Fibroblast of lung (primary cell): ENCODE measurements at regions not wholly inside any gene's neighbourhood (a gene's known extent, or its start where the extent isn't known, plus 50 kb on each side); places are given as distances from the start of the nearest gene placed in this dataset.

ENCODE experiments used
- DNase-seq, 2 donors: peaks; one replicate each; pipeline versions ENCODE4 v3.0.0 to v3.0.0-alpha.2; 2010; ENCODE audit warnings: low read depth in 2 of 2
- H2AFZ ChIP-seq: 2 replicates; pipeline ENCODE4 v1.5.1; 2012; ENCODE audit warnings: low read length, control low read depth, inconsistent platforms
- H3K27ac ChIP-seq: 2 replicates; pipeline ENCODE4 v1.5.1; 2011; ENCODE audit warnings: low read length, control low read depth; ENCODE audit not compliant: insufficient read depth
- H3K27me3 ChIP-seq: 2 replicates; pipeline ENCODE4 v1.5.1; 2011; ENCODE audit warnings: mild to moderate bottlenecking, low read length; ENCODE audit not compliant: control insufficient read depth, insufficient read depth
- H3K36me3 ChIP-seq: 2 replicates; pipeline ENCODE4 v1.5.1; 2011; ENCODE audit warnings: low read length; ENCODE audit not compliant: control insufficient read depth, insufficient read depth
- H3K4me1 ChIP-seq: 2 replicates; pipeline ENCODE4 v1.5.1; 2011; ENCODE audit warnings: low read length; ENCODE audit not compliant: control insufficient read depth, insufficient read depth; ENCODE audit errors: extremely low read depth
- H3K4me2 ChIP-seq: 2 replicates; pipeline ENCODE4 v1.5.1; 2011; ENCODE audit warnings: low read length, control low read depth; ENCODE audit not compliant: insufficient read depth; ENCODE audit errors: extremely low read depth
- H3K4me3 ChIP-seq, 4 experiments: fragments of 200-600 bp in 1 of 4; sonication (generic) in 1 of 4; replicated peaks in 1 of 4; 2 replicates each; pipeline ENCODE4 v1.5.1; 2011 to 2016; ENCODE audit warnings: low read length in 4 of 4, low read depth in 3 of 4, mild to moderate bottlenecking in 3 of 4, control low read depth in 2 of 4, inconsistent platforms in 1 of 4, mixed read lengths in 1 of 4; ENCODE audit not compliant: insufficient read depth in 1 of 4; ENCODE audit errors: control extremely low read depth in 1 of 4
- H3K79me2 ChIP-seq: 2 replicates; pipeline ENCODE4 v1.5.1; 2012; ENCODE audit warnings: mild to moderate bottlenecking, low read length, inconsistent platforms; ENCODE audit not compliant: control insufficient read depth, insufficient read depth
- H3K9ac ChIP-seq: 2 replicates; pipeline ENCODE4 v1.5.1; 2011; ENCODE audit warnings: mild to moderate bottlenecking, low read length, control low read depth; ENCODE audit not compliant: insufficient read depth
- H3K9me3 ChIP-seq: 2 replicates; pipeline ENCODE4 v1.5.1; 2012; ENCODE audit warnings: low read depth, low read length; ENCODE audit not compliant: control insufficient read depth, insufficient read depth
- H4K20me1 ChIP-seq: 2 replicates; pipeline ENCODE4 v1.5.1; 2011; ENCODE audit warnings: low read length; ENCODE audit not compliant: control insufficient read depth, insufficient read depth; ENCODE audit errors: extremely low read depth
- CTCF ChIP-seq, 2 donors: IDR thresholded peaks in 1 of 2; conservative IDR thresholded peaks in 1 of 2; 1 replicate in 1 of 2; 2 replicates in 1 of 2; pipeline ENCODE4 v1.5.1; 2011 to 2012; ENCODE audit warnings: low read length in 2 of 2, control low read depth in 1 of 2, inconsistent platforms in 1 of 2, low read depth in 1 of 2, mild to moderate bottlenecking in 1 of 2
- EZH2 ChIP-seq: IDR thresholded peaks from 2 replicates; pipeline ENCODE4 v1.5.1; 2012; ENCODE audit warnings: low read length, control low read depth, mild to moderate bottlenecking; ENCODE audit errors: missing control alignments

- no peaks in the 10 kb centered on the region for H3K36me3 ChIP-seq
- H3K4me2 ChIP-seq = no peak overlapping the region
- no peaks in the 10 kb centered on the region for H3K4me1 ChIP-seq
- no peaks in the 10 kb centered on the region for H3K79me2 ChIP-seq
- no peaks in the 10 kb centered on the region for H3K27me3 ChIP-seq
- no peak overlapping the region for H3K9ac ChIP-seq
- H2AFZ ChIP-seq = no peak overlapping the region
- no peaks in the 10 kb centered on the region for H4K20me1 ChIP-seq
- H3K4me3 ChIP-seq = no peak overlapping the region
- no peak for DNase-seq
- H3K27ac ChIP-seq = no peak overlapping the region
- TF ChIP-seq EZH2 (no peak), CTCF (conservative IDR thresholded peaks at IDR 0.05 in 1 of 2, IDR thresholded peaks at IDR 0.05 in 1 of 2; ENCODE audit: low read depth in 1 of 2, low read length in 2 of 2) (no peak)
- no peaks in the 10 kb centered on the region for H3K9me3 ChIP-seq
These were observed 220.4 kb upstream of the ARID1B start for GRCh38 chr6:156556811-156557210.

GRCh38 chr6:156555116-156555515 is 222.1 kb upstream of the ARID1B start:
- no peak for DNase-seq
- H3K9ac ChIP-seq = no peak overlapping the region
- no peaks in the 10 kb centered on the region for H4K20me1 ChIP-seq
- no peaks in the 10 kb centered on the region for H3K36me3 ChIP-seq
- no peaks in the 10 kb centered on the region for H3K4me1 ChIP-seq
- H3K9me3 ChIP-seq = no peaks in the 10 kb centered on the region
- TF ChIP-seq CTCF (conservative IDR thresholded peaks at IDR 0.05 in 1 of 2, IDR thresholded peaks at IDR 0.05 in 1 of 2; ENCODE audit: low read depth in 1 of 2, low read length in 2 of 2) (no peak), EZH2 (no peak)
- no peaks in the 10 kb centered on the region for H3K27me3 ChIP-seq
- no peak overlapping the region for H2AFZ ChIP-seq
- no peak overlapping the region for H3K27ac ChIP-seq
- no peaks in the 10 kb centered on the region for H3K79me2 ChIP-seq
- H3K4me2 ChIP-seq = no peak overlapping the region
- no peak overlapping the region for H3K4me3 ChIP-seq

- no peak overlapping the region for H3K4me3 ChIP-seq
- H3K27ac ChIP-seq = no peak overlapping the region
- no peaks in the 10 kb centered on the region for H4K20me1 ChIP-seq
- no peak overlapping the region for H3K9ac ChIP-seq
- no peak overlapping the region for H3K4me2 ChIP-seq
- H3K79me2 ChIP-seq = no peaks in the 10 kb centered on the region
- H3K36me3 ChIP-seq = no peaks in the 10 kb centered on the region
- no peak overlapping the region for H2AFZ ChIP-seq
- no peak for DNase-seq
- H3K4me1 ChIP-seq = no peaks in the 10 kb centered on the region
- TF ChIP-seq EZH2 (no peak), CTCF (conservative IDR thresholded peaks at IDR 0.05 in 1 of 2, IDR thresholded peaks at IDR 0.05 in 1 of 2; ENCODE audit: low read depth in 1 of 2, low read length in 2 of 2) (no peak)
- H3K9me3 ChIP-seq = no peaks in the 10 kb centered on the region
- no peaks in the 10 kb centered on the region for H3K27me3 ChIP-seq
These were observed 223.0 kb upstream of the ARID1B start for GRCh38 chr6:156554160-156554559.
